SK-N-SH (cell line): ENCODE measurements at regions not wholly inside any gene's neighbourhood (a gene's known extent, or its start where the extent isn't known, plus 50 kb on each side); places are given as distances from the start of the nearest gene placed in this dataset.

Source experiments
- CTCF ChIA-PET: fragments of 300-600, 350-600 bp; formaldehyde crosslinking; extraction: SDS; loops from one replicate; lab custom pipeline; 2021; lab: Yijun Ruan, JAX
- POLR2A ChIA-PET: fragments of 350-600 bp; sonication (Branson Sonifier 250); formaldehyde crosslinking; extraction: SDS; loops from one replicate; lab custom pipeline; 2020; ENCODE audit warnings: antibody characterized with exemption, inconsistent platforms; lab: Yijun Ruan, JAX
- DNase-seq: peaks from one replicate; pipeline ENCODE4 v3.0.0; 2012
- H2AFZ ChIP-seq: fragments of 200-600 bp; sonication (generic); 2 replicates; pipeline ENCODE4 v1.8.1; 2016; ENCODE audit warnings: antibody characterized with exemption, mild to moderate bottlenecking, low read depth
- H3F3A ChIP-seq: fragments of 200-600 bp; sonication (generic); replicated peaks from 2 replicates; pipeline ENCODE3; 2016; ENCODE audit warnings: antibody characterized with exemption, mild to moderate bottlenecking; ENCODE audit not compliant: insufficient read depth
- H3K27ac ChIP-seq, 2 experiments: fragments of 200-500 bp in 1 of 2; fragments of 200-600 bp in 1 of 2; sonication (Bioruptor generic) in 1 of 2; sonication (generic), shearing (Covaris generic) in 1 of 2; 2 replicates each; pipeline versions ENCODE4 v1.5.1 to v1.6.1; 2014 to 2016; ENCODE audit warnings: low read depth in 2 of 2, inconsistent platforms in 1 of 2, low read length in 1 of 2, mild to moderate bottlenecking in 1 of 2, mixed read lengths in 1 of 2
- H3K27me3 ChIP-seq: fragments of 200-600 bp; sonication (generic), shearing (Covaris generic); 2 replicates; pipeline ENCODE4 v1.6.1; 2016; ENCODE audit warnings: mixed run types; ENCODE audit not compliant: insufficient read depth
- H3K36me3 ChIP-seq, 2 experiments: fragments of 200-500 bp in 1 of 2; fragments of 200-600 bp in 1 of 2; sonication (Bioruptor generic) in 1 of 2; sonication (generic) in 1 of 2; replicated peaks in 1 of 2; 2 replicates each; pipeline versions ENCODE3 to v1.5.1; 2014 to 2016; ENCODE audit warnings: low read length in 1 of 2, mild to moderate bottlenecking in 1 of 2; ENCODE audit not compliant: insufficient read depth in 2 of 2, control insufficient read depth in 1 of 2
- H3K4me1 ChIP-seq, 2 experiments: fragments of 200-500 bp in 1 of 2; fragments of 200-600 bp in 1 of 2; sonication (Bioruptor generic) in 1 of 2; sonication (generic), shearing (Covaris generic) in 1 of 2; 2 replicates each; pipeline versions ENCODE4 v1.5.1 to v1.6.1; 2014 to 2016; ENCODE audit warnings: low read depth in 1 of 2, low read length in 1 of 2, mixed run types in 1 of 2; ENCODE audit not compliant: insufficient read depth in 2 of 2, control insufficient read depth in 1 of 2
- H3K4me2 ChIP-seq: fragments of 200-600 bp; sonication (generic), shearing (Covaris generic); 2 replicates; pipeline ENCODE4 v1.6.1; 2017; ENCODE audit warnings: mixed run types
- H3K4me3 ChIP-seq, 2 experiments: fragments of 200-500 bp in 1 of 2; fragments of 200-600 bp in 1 of 2; sonication (Bioruptor generic) in 1 of 2; sonication (generic), shearing (Covaris generic) in 1 of 2; 2 replicates each; pipeline versions ENCODE4 v1.5.1 to v1.8.1; 2014 to 2016; ENCODE audit warnings: low read depth in 2 of 2, inconsistent platforms in 1 of 2, low read length in 1 of 2, mild to moderate bottlenecking in 1 of 2, mixed read lengths in 1 of 2, moderate library complexity in 1 of 2
- H3K79me2 ChIP-seq: fragments of 200-600 bp; sonication (generic); 2 replicates; pipeline ENCODE4 v1.8.1; 2017; ENCODE audit warnings: mild to moderate bottlenecking; ENCODE audit not compliant: insufficient read depth
- H3K9ac ChIP-seq: fragments of 200-600 bp; sonication (generic); 2 replicates; pipeline ENCODE4 v1.6.1; 2017; ENCODE audit warnings: mixed run types
- H3K9me2 ChIP-seq: fragments of 200-600 bp; sonication (generic); 2 replicates; pipeline ENCODE4 v1.6.1; 2017; ENCODE audit warnings: mixed run types
- H3K9me3 ChIP-seq: fragments of 200-600 bp; sonication (generic); 2 replicates; pipeline ENCODE4 v1.6.1; 2017; ENCODE audit warnings: mixed run types, mild to moderate bottlenecking, moderate library complexity
- H4K20me1 ChIP-seq: fragments of 200-600 bp; sonication (generic); 2 replicates; pipeline ENCODE4 v1.6.1; 2017; ENCODE audit warnings: mild to moderate bottlenecking, mixed run types; ENCODE audit not compliant: insufficient read depth
- EZH2phosphoT487 ChIP-seq: fragments of 200-600 bp; sonication (generic); IDR thresholded peaks from 2 replicates; pipeline ENCODE4 v1.6.1; 2017; ENCODE audit warnings: low read depth, mixed run types, mild to moderate bottlenecking, antibody characterized with exemption, moderate library complexity, borderline replicate concordance
- FOSL2 ChIP-seq: IDR thresholded peaks from 2 replicates; pipeline ENCODE4 v1.4.0; 2012; ENCODE audit warnings: low read depth, mild to moderate bottlenecking, moderate library complexity, borderline replicate concordance
- GABPA ChIP-seq: IDR thresholded peaks from 2 replicates; pipeline ENCODE4 v1.4.0; 2012; ENCODE audit warnings: low read depth, mild to moderate bottlenecking
- GATA2 ChIP-seq: sonication (generic); formaldehyde crosslinking; IDR thresholded peaks from 2 replicates; pipeline ENCODE4 v1.5.0; 2020; ENCODE audit warnings: mild to moderate bottlenecking, missing genetic modification reagents
- IRF3 ChIP-seq: fragments of 150-350 bp; IDR thresholded peaks from 2 replicates; pipeline ENCODE4 v1.6.1; 2016; ENCODE audit warnings: mild to moderate bottlenecking, low read depth, low read length
- MAX ChIP-seq: IDR thresholded peaks from 2 replicates; pipeline ENCODE4 v1.4.0; 2012; ENCODE audit warnings: low read depth
- NFIC ChIP-seq: IDR thresholded peaks from 2 replicates; pipeline ENCODE4 v1.4.0; 2012; ENCODE audit warnings: borderline replicate concordance
- RCOR1 ChIP-seq: fragments of 150-350 bp; IDR thresholded peaks from 2 replicates; pipeline ENCODE4 v1.6.1; 2017; ENCODE audit warnings: antibody characterized with exemption, low read length
- REST ChIP-seq: IDR thresholded peaks from 2 replicates; pipeline ENCODE4 v1.6.1; 2012; ENCODE audit warnings: mild to moderate bottlenecking, low read depth, low read length, moderate library complexity
- RFX5 ChIP-seq: IDR thresholded peaks from 2 replicates; pipeline ENCODE4 v1.6.1; 2012; ENCODE audit warnings: mild to moderate bottlenecking, improper control_type of control experiment, low read length
- RXRA ChIP-seq: IDR thresholded peaks from 2 replicates; pipeline ENCODE4 v1.4.0; 2012; ENCODE audit warnings: low read depth, mild to moderate bottlenecking, borderline replicate concordance
- SIN3A ChIP-seq: IDR thresholded peaks from 2 replicates; pipeline ENCODE4 v1.6.1; 2012; ENCODE audit warnings: low read depth, mild to moderate bottlenecking, low read length, moderate library complexity, borderline replicate concordance
- SMC3 ChIP-seq: IDR thresholded peaks from 2 replicates; pipeline ENCODE4 v1.6.1; 2012; ENCODE audit warnings: low read depth, low read length, improper control_type of control experiment
- TCF12 ChIP-seq: IDR thresholded peaks from 2 replicates; pipeline ENCODE4 v1.4.0; 2012
- TEAD4 ChIP-seq: IDR thresholded peaks from 2 replicates; pipeline ENCODE4 v1.4.0; 2012; ENCODE audit warnings: mild to moderate bottlenecking, borderline replicate concordance; ENCODE audit not compliant: insufficient read depth
- YY1 ChIP-seq: IDR thresholded peaks from 2 replicates; pipeline ENCODE4 v1.4.0; 2012; ENCODE audit warnings: low read depth, mild to moderate bottlenecking
- WGBS: methylation state at CpG from one replicate; pipeline ENCODE4 v1.1.6; 2017; ENCODE audit warnings: low lambda C conversion rate; 5-methylcytosine and 5-hydroxymethylcytosine counted together
- TF ChIP-seq, protein P1 (sequence below): IDR thresholded peaks from 2 replicates; pipeline ENCODE4; 2012
- TF ChIP-seq, protein P2 (sequence below): IDR thresholded peaks from 2 replicates; pipeline ENCODE4 v1.4.0; 2012; ENCODE audit warnings: low read depth, borderline replicate concordance
- TF ChIP-seq, protein P3 (sequence below): fragments of 150-350 bp; IDR thresholded peaks from 2 replicates; pipeline ENCODE4 v1.6.1; 2017; ENCODE audit warnings: antibody characterized with exemption, low read length, low read depth, borderline replicate concordance

GRCh38 chr17:72284806-72285205, 164.0 kb downstream of the SOX9 start (continued):
- TF ChIP-seq REST (no peak), GABPA (no peak), EZH2phosphoT487 (no peak), GATA2 (CRISPR knock-in tag) (no peak), TEAD4 (no peak), NFIC (no peak), TCF12 (no peak)

DNA sequence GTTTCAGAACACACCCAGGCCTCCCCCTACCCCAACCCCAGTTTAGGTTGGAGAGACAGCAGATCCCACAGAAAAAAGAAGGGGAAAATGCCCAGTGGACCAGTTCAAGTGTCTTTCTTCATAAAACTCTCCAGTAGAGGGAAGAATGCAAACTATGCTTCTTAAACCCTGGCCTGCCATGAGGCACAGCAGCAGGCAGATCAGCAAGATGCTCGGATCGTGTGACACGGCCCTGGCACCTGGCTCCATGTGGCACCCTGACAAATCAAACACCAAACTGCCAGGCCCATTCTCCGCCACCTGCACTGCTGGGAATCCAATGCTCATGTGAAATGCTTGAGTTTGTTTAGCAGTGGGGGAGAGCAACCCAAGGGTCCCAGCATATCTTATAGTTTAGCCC, 166.8 kb downstream of the SOX9 start:
- no peaks in the 10 kb centered on the region for H3K4me1 ChIP-seq
- H3K4me2 ChIP-seq: no peak overlapping the region
- no peaks in the 10 kb centered on the region for H4K20me1 ChIP-seq
- no peak overlapping the region for H2AFZ ChIP-seq
- H3K27ac ChIP-seq: no peak overlapping the region
- CTCF ChIA-PET: interaction anchor here (0.7 to 2.5 kb wide), 3 partner anchors 12 to 87 kb away, joined by 3 to 6 read pairs (median 3); no protein-coding TSS in a partner anchor
- no peak overlapping the region for H3K4me3 ChIP-seq
- WGBS: 72% methylated on average over 4 of the region's 4 CpGs
- 0 out of 2 replicates have a peak, but pooled peaks cover 2% of the 10 kb centered on the region for H3K27me3 ChIP-seq
- H3K79me2 ChIP-seq: no peaks in the 10 kb centered on the region
- no peaks in the 10 kb centered on the region for H3K36me3 ChIP-seq
- TF ChIP-seq, protein P1, sequence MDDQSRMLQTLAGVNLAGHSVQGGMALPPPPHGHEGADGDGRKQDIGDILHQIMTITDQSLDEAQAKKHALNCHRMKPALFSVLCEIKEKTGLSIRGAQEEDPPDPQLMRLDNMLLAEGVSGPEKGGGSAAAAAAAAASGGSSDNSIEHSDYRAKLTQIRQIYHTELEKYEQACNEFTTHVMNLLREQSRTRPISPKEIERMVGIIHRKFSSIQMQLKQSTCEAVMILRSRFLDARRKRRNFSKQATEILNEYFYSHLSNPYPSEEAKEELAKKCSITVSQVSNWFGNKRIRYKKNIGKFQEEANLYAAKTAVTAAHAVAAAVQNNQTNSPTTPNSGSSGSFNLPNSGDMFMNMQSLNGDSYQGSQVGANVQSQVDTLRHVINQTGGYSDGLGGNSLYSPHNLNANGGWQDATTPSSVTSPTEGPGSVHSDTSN: no peak
- TF ChIP-seq, protein P2, sequence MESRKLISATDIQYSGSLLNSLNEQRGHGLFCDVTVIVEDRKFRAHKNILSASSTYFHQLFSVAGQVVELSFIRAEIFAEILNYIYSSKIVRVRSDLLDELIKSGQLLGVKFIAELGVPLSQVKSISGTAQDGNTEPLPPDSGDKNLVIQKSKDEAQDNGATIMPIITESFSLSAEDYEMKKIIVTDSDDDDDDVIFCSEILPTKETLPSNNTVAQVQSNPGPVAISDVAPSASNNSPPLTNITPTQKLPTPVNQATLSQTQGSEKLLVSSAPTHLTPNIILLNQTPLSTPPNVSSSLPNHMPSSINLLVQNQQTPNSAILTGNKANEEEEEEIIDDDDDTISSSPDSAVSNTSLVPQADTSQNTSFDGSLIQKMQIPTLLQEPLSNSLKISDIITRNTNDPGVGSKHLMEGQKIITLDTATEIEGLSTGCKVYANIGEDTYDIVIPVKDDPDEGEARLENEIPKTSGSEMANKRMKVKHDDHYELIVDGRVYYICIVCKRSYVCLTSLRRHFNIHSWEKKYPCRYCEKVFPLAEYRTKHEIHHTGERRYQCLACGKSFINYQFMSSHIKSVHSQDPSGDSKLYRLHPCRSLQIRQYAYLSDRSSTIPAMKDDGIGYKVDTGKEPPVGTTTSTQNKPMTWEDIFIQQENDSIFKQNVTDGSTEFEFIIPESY: no peak
- TF ChIP-seq YY1 (no peak), FOSL2 (no peak), RCOR1 (no peak), RFX5 (no peak), SMC3 (no peak), IRF3 (no peak), RXRA (no peak), TCF12 (no peak), MAX (no peak), SIN3A (no peak)
- TF ChIP-seq, protein P3, sequence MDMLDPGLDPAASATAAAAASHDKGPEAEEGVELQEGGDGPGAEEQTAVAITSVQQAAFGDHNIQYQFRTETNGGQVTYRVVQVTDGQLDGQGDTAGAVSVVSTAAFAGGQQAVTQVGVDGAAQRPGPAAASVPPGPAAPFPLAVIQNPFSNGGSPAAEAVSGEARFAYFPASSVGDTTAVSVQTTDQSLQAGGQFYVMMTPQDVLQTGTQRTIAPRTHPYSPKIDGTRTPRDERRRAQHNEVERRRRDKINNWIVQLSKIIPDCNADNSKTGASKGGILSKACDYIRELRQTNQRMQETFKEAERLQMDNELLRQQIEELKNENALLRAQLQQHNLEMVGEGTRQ: no peak
- POLR2A ChIA-PET: no interaction called here
- H3K9me2 ChIP-seq: no peaks in the 10 kb centered on the region
- H3F3A ChIP-seq: no peaks in the 10 kb centered on the region
- H3K9me3 ChIP-seq: no peaks in the 10 kb centered on the region
- no peak overlapping the region for H3K9ac ChIP-seq
- no peak for DNase-seq
